HG03457 (cell line): ENCODE measurements at regions not wholly inside any gene's neighbourhood (a gene's known extent, or its start where the extent isn't known, plus 50 kb on each side); places are given as distances from the start of the nearest gene placed in this dataset.

Source experiments
- ATAC-seq: cut with Tn5 transposase; IDR thresholded peaks from one replicate; pipeline ENCODE4 v1.9.1; 2021; ENCODE audit warnings: moderate number of reproducible peaks; ENCODE audit not compliant: unreplicated experiment

GRCh38 chr11:79582434-79582833 is 141.6 kb upstream of the TENM4 start:
- ATAC-seq = no peak

- no peak for ATAC-seq
Observed at GRCh38 chr11:79579063-79579462, 138.2 kb upstream of the TENM4 start.

- no peak for ATAC-seq
Observed at GRCh38 chr11:79578116-79578515, 137.3 kb upstream of the TENM4 start.

DNA sequence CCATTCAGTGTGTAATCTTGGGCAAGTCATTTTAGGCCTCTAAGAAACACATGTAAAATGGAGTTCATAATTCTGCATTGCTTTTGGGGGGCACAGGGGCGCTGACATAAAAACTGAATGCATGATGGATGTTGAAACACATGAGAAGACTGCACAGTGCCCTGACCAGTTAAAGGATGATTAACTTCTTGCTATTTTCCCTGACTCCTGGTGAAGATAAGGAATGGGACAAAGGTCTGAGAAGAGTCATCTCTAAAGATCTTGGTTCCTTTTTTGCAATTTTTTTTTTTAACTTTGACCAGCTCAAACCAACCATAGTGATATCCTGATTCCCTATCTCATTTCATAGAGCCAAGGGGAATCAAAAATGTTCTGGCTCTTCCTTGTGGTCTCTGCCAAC is 134.9 kb upstream of the TENM4 start:
- no peak for ATAC-seq

- no peak for ATAC-seq
Observed at GRCh38 chr11:79570104-79570503, 129.3 kb upstream of the TENM4 start.

- ATAC-seq = no peak
Observed at GRCh38 chr11:79564288-79564925, 123.6 kb upstream of the TENM4 start.

GRCh38 chr11:79561496-79561895 is 120.7 kb upstream of the TENM4 start:
- no peak for ATAC-seq

GRCh38 chr11:79550809-79551208 is 110.0 kb upstream of the TENM4 start:
- no peak for ATAC-seq

GRCh38 chr11:79547256-79547655 is 106.4 kb upstream of the TENM4 start:
- no peak for ATAC-seq

- no peak for ATAC-seq
Observed at GRCh38 chr11:79546351-79546750, 105.5 kb upstream of the TENM4 start.

GRCh38 chr11:79544361-79544760 is 103.5 kb upstream of the TENM4 start:
- no peak for ATAC-seq

GRCh38 chr11:79543101-79543500 is 102.3 kb upstream of the TENM4 start:
- ATAC-seq = no peak

DNA sequence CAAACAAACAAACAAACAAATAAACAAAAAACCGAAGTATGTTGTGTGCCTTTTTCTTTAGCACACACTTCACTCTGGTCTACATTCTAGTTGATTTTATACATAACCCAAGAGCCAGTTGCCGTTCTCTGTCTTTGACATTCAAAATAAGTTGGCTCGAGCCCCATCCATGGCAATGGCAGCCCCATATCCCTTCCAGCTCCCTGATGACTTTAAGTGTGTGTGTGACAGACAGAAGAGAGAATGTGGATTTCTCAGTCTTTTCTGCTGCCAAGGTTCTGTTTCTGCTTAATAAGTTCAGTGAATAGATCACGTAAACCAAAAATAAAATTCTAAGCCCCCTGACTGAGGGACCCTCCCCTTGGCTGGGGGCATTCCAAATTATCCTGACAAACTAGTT is 100.6 kb upstream of the TENM4 start:
- ATAC-seq = no peak

DNA sequence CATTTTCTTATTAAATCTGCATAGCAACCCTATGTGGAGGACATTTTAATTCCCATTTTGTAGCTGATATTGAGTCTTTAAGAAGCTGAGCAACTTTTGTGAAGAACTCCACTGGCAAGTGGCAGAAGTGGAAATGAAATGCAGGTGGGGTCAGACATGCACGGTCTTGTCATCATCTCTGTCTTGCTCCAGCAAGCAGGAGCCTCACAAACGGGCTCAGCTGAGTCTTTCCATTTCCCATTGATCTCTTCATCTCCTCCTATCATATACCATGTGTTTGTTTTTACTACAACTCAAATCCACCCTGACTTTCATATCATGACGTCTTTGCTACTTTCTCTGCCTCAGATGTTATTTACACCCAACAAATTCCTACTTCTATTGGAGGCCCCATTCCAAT is 97.9 kb upstream of the TENM4 start:
- no peak for ATAC-seq

DNA sequence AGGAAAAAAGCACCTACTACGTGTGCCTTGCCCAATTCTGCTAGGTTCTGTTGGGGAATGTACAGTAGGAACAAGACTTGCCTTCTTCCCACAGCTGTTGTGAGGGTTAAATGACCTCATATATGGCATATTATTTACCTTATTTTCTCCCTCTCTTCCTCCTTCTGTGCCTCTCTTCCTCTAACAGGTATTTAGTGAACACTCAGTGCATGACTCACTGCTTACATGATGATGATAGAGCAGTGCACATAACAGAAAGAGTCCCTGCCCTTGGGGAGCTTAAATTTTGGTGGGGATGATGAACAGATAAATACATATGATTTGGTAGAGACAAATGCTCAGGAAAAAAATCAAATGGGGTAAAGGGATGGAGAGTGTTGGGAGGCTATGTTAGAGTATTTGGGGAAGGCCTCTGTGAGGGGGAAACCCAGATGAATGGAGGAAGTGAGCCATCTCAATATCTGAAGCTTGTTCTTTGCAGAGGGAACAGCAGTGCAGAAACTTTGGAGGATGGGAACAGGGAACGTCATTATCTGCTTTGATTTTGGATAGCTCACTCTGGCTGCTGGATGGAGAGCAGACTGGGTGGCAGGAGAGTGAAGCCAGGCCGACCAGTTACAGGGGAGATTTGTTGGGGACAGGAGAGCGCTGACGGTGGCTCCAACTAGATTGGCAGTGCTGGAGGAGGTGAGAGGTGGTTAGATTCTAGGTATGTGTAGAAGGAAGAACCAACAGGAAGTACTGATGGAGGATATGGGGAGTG is 95.5 kb upstream of the TENM4 start:
- no peak for ATAC-seq

GRCh38 chr11:79535606-79536005 is 94.8 kb upstream of the TENM4 start:
- ATAC-seq = no peak

GRCh38 chr11:79525257-79525656 is 84.4 kb upstream of the TENM4 start:
- ATAC-seq = no peak

DNA sequence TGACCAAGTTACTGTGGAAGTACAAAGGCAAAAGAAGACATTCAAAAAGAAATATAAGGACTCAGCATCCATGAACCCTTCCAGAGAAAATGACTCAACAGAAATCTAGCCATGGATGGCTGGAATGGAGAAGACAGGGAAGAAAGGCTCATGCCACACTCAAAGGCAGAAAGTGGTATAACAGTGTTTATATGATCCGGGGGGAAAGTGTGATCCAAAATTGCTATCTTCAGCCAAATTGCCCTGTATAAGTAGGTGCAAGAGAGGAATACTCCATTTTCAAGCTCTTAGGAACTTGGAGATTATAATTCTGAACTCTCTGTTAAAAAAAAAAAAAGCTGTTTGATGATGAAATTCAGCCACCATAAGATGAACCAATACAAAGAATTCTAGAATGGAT is 81.8 kb upstream of the TENM4 start:
- no peak for ATAC-seq

DNA sequence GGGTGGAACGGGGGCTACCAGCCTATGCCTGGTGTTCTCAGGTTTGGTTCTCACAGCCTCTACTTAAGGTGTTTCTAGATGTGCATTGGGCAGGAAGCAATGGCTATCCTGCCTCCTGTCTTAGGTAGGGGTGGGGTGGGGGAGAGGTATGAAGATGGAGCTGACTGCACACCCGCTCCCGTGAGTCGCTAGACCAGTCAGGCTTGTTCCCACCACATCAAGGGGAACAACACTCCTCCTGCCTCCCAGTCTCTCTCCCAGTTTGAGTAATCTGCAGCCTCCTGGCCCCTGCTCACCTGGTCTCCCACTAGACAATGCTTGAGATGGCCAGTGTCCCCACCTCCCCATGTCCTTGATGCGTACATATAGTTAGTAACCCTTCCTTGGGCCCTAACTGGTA is 79.3 kb upstream of the TENM4 start:
- ATAC-seq = no peak

DNA sequence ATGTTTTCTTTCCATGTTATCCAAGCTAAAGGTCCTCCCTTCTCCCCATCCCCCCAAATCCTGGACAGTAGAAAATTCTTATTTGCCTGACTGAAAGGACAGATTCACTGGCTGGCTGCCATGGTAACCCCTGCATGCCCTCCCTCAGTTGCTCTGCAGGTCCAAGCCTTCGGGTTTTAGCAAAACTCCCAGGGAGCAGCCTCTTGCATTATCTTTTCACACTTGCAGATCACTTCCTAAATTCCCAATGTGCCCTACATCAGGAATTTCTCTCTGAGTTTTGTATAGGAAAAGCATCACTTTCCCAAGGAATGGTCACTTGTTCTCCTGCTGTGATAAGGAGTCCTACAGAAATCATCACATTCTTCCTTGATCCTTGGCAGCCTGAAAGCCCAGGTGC is 75.0 kb upstream of the TENM4 start:
- ATAC-seq = no peak

DNA sequence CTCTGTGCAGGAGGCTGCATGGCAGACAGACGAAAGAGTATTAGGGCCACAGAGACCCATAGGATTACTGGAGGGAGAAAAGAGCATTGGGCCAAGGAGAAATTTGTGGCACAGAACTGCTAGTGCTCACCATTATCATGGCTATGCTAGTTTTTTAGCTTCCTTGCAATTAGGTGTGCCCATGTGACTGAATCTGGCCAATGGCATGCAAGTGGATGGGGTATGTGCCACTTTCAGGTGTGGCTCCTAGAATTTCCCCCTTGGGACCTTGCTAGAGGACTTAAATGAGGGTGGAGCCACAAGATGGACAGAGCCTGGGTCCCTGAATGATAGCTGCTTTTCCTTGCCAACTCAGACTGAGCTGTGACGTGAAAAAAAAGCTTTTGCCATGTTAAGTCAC is 73.9 kb upstream of the TENM4 start:
- ATAC-seq = no peak

DNA sequence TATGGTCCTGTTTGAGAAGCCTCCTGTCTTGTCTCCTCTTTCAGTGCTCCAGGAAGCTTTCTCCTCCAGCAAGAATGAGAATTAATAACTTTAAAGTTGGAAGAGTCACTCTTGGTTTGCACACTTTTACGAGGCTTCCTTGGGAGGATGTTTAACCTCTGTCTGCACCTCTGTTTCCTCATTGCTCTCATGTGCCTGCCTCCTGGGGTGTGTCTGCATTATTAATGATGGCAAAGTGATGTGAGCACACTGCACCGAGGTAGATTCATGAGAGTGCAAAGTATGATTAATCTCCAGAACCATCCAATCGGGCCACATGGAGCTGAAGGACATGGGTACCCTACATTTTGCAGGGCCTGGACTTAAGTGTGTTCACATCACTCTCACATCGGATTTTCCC is 73.5 kb upstream of the TENM4 start:
- ATAC-seq = no peak
